Activated CD8-positive, alpha-beta memory T cell treated with anti-CD3 and anti-CD28 coated beads, Interleukin-2, amount 50 U/mL, for 1 hour (primary cell): ENCODE measurements at regions not wholly inside any gene's neighbourhood (a gene's known extent, or its start where the extent isn't known, plus 50 kb on each side); places are given as distances from the start of the nearest gene placed in this dataset.
"Not testable (repeated sequence)": the region's sequence is repeated elsewhere in the genome, so short reads cannot be mapped to it uniquely, and the experiment has no call there.

Source experiments
- DNase-seq: peaks from one replicate; pipeline ENCODE4 v3.0.0-alpha.2; 2020; ENCODE audit errors: extremely low read depth

GRCh38 chr5:109575506-109575905, 114.2 kb upstream of the MAN2A1 start:
- no peak for DNase-seq

GRCh38 chr5:109574985-109575384, 114.7 kb upstream of the MAN2A1 start:
- DNase-seq: no peak

- DNase-seq: no peak
Observed at GRCh38 chr5:109573766-109574165, 116.0 kb upstream of the MAN2A1 start.

- DNase-seq: no peak
Observed at GRCh38 chr5:109573256-109573655, 116.5 kb upstream of the MAN2A1 start.

DNA sequence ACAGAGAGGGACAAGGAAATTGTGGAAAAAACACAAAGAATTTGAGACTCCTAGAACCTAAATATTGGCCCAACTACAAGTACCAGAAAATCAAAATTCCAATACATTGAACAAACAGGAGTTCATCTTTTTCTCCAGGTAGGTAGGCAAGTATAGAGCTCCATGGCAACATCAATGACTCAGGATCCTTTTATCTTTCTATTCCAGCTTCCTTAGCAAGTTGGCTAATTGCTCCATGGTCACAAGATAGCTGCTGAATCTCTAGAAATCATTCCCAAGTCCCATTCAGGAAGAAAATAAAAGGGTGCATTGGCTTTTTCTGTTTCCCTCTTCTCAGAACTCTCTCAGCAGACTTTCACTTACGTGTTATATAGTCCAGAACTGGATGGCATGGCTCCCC, 117.9 kb upstream of the MAN2A1 start:
- no peak for DNase-seq

DNA sequence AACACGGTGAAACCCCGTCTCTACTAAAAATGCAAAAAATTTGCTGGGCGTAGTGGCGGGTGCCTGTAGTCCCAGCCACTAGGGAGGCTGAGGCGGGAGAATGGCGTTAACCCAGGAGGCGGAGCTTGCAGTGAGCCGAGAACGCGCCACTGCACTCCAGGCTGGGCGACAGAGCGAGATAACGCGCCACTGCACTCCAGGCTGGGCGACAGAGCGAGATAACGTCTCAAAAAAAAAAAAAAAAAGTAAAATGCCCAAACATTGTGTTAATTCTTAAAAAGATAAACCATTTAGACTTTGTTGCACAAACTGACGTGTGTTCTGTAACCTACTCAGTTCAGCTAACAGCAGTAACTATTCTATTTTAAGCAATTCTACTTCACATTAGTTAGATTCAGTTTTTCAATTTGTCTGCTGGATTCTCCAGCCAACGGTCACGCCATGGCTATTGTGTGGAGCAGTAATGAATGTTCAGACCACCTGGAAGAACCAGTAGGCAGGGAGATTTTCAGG, 119.3 kb upstream of the MAN2A1 start:
- DNase-seq: no peak

- no peak for DNase-seq
Observed at GRCh38 chr5:109567374-109568044, 122.2 kb upstream of the MAN2A1 start.

GRCh38 chr5:109566361-109566760, 123.4 kb upstream of the MAN2A1 start:
- no peak for DNase-seq

DNA sequence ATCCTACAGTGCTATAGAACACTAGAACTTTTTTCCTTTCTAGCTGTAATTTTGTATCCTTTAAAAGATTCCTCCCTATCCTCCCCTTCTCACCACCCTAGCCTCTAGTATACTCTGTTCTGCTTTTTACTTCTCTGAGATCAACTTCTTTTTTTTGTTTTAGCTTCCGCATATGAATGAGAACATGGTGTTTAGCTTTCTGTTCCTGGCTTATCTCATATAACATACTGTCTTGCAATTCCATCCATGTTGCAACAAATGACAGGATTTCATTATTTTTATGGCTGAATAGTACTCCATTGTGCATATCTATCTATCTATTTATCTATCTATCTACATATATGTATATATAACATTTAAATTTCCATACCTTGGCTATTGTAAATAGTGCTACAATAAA, 126.0 kb upstream of the MAN2A1 start:
- DNase-seq: no peak

- no peak for DNase-seq
Observed at GRCh38 chr5:109563189-109563588, 126.5 kb upstream of the MAN2A1 start.

- DNase-seq: no peak
Observed at GRCh38 chr5:109562441-109562840, 127.3 kb upstream of the MAN2A1 start.

DNA sequence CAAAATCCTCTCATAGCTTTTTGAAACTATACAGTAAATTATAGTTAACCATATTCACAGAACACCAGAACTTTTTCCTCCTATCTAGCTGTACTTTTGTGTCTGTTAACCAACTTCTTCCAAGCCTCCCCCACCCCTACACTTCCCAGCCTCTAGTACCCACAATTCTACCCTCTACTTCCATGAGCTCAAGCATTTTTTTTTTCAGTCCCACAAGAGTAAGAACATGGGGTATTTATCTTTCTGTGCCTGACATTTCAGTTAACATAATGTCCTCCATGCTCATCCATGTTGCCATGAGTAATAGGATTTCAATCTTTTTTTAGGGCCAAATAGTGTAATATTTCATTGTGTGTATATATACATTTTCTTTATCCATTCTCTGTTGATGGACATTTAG, 128.3 kb upstream of the MAN2A1 start:
- DNase-seq: no peak

DNA sequence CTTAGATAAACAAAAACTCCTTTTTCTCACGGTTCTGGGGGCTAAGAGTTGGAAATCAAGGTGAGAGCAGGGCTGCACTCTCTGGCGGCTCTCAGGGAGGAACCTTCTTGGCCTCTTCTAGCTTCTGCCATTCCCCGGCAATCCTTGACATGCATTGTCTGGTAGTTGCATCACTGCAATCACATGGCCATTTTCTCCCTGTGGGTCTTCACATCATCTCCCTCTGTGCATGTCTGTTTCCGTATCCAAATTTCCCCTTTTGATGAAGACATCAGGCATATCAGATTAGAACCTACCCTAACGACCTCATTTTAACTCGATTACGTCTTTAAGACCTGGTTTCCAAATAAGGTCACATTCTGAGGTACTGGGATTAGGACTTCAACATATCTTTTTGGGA, 129.2 kb upstream of the MAN2A1 start:
- no peak for DNase-seq

DNA sequence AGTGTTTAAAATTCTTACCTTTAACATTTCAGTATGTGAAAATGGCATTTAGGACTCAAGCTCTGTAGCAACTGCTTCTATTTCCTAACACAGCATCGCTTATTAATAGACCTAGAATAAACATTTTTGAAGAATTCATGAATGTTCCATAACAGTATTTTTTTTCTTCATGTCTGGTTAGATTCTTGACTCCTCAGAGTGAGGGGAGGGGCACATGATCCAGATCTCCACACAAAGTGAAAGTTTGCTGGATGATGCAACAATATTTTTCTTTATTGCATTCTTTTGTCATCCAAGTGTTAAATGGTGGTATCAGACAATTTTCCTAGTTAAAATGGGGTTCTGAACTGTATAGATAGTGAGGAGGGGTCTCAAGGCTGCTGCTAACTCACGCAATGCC, 130.8 kb upstream of the MAN2A1 start:
- DNase-seq: no peak

- no peak for DNase-seq
Observed at GRCh38 chr5:109558364-109558763, 131.4 kb upstream of the MAN2A1 start.

- no peak for DNase-seq
Observed at GRCh38 chr5:109553846-109554245, 135.9 kb upstream of the MAN2A1 start.

- not testable (repeated sequence) for DNase-seq
Observed at GRCh38 chr5:109551234-109551633, 138.5 kb upstream of the MAN2A1 start.

GRCh38 chr5:109550077-109550476, 139.7 kb upstream of the MAN2A1 start:
- DNase-seq: no peak

DNA sequence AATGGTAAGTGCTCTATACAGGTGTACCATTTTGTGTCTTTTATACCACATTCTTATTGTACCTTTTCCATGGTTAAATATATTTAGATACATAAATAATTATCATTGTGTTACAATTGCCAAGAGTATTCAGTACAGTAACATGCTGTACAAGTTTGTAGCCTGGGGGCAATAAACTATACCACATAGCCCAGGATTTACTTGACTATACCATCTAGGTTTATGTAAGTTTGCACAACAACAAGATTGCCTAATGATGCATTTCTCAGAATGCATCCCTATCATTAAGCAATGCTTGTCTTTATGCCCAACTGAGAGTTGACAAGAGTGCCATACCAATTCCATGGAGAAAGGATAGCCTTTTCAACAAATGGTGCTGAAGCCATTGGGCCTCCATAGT, 136.7 kb upstream of the PJA2 start:
- DNase-seq: no peak

- DNase-seq: not testable (repeated sequence)
Observed at GRCh38 chr5:109544873-109545272, 135.1 kb upstream of the PJA2 start.

- not testable (repeated sequence) for DNase-seq
Observed at GRCh38 chr5:109538692-109539091, 128.9 kb upstream of the PJA2 start.

DNA sequence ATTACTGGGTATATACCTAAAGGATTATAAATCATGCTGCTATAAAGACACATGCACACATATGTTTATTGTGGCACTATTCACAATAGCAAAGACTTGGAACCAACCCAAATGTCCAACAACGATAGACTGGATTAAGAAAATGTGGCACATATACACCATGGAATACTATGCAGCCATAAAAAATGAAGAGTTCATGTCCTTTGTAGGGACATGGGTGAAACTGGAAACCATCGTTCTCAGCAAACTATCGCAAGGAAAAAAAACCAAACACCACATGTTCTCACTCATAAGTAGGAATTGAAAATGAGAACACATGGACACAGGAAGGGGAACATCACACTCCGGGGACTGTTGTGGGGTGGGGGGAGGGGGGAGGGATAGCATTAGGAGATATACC, 125.3 kb upstream of the PJA2 start:
- DNase-seq: not testable (repeated sequence)

GRCh38 chr5:109533751-109534272, 124.0 kb upstream of the PJA2 start:
- DNase-seq: no peak
